Parathyroid adenoma (tissue), 2 donors: ENCODE measurements at regions not wholly inside any gene's neighbourhood (a gene's known extent, or its start where the extent isn't known, plus 50 kb on each side); places are given as distances from the start of the nearest gene placed in this dataset.

ENCODE experiments used
- H2AFZ ChIP-seq: fragments of 300-600 bp; sonication (generic); one replicate; pipeline ENCODE4 v1.7.0; 2017; ENCODE audit warnings: antibody characterized with exemption, mild to moderate bottlenecking
- H3K27ac ChIP-seq: fragments of 300-600 bp; sonication (generic); one replicate; pipeline ENCODE4 v1.7.0; 2017
- H3K27me3 ChIP-seq: fragments of 300-600 bp; sonication (generic); one replicate; pipeline ENCODE4 v1.7.0; 2017; ENCODE audit warnings: low read length; ENCODE audit not compliant: control insufficient read depth, insufficient read depth
- H3K36me3 ChIP-seq: fragments of 300-600 bp; sonication (generic); one replicate; pipeline ENCODE4 v1.7.0; 2017; ENCODE audit warnings: low read length; ENCODE audit not compliant: control insufficient read depth, insufficient read depth
- H3K4me1 ChIP-seq: fragments of 300-600 bp; sonication (generic); one replicate; pipeline ENCODE4 v1.7.0; 2017; ENCODE audit warnings: control low read depth
- H3K4me2 ChIP-seq: fragments of 300-600 bp; sonication (generic); one replicate; pipeline ENCODE4 v1.7.0; 2017; ENCODE audit warnings: low read length
- H3K4me3 ChIP-seq: fragments of 300-600 bp; sonication (generic); one replicate; pipeline ENCODE4 v1.7.0; 2017; ENCODE audit warnings: low read depth, low read length
- H3K79me2 ChIP-seq: fragments of 300-600 bp; sonication (generic); one replicate; pipeline ENCODE4 v1.7.0; 2017; ENCODE audit warnings: control low read depth
- H3K9ac ChIP-seq: fragments of 300-600 bp; sonication (generic); one replicate; pipeline ENCODE4 v1.7.0; 2017; ENCODE audit warnings: mild to moderate bottlenecking
- H3K9me3 ChIP-seq: fragments of 300-600 bp; sonication (generic); one replicate; pipeline ENCODE4 v1.7.0; 2017; ENCODE audit warnings: low read length; ENCODE audit not compliant: control insufficient read depth
- TF ChIP-seq, protein P1 (sequence below): fragments of 300-600 bp; sonication (generic); IDR thresholded peaks from one replicate; pipeline ENCODE4 v1.7.0; 2017; ENCODE audit warnings: antibody characterized with exemption, mild to moderate bottlenecking
- donor health status: primary hyperparathyroidism.

DNA sequence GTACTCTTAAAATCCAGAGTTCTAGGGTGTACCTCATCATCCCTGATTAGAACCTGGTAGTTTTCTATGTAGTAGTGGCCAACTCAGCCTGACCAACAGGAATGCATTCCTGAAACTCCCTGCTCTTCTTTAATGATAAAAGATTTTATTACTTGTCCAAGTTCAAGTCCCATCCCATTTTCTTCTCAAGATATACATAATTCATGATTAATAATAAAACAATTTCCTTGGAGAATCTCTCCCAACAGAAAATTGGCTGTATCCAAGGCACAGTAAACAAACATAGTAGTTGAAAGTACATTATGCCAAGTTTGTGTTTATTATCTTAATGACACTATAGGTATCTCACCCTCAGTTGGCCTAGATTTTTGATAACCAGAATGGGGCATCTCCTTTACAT lies 714.1 kb upstream of the ADAMTS5 start:
- H3K4me2 ChIP-seq: no peak overlapping the region
- no peaks in the 10 kb centered on the region for H3K36me3 ChIP-seq
- H3K9ac ChIP-seq: no peak overlapping the region
- no peaks in the 10 kb centered on the region for H3K4me1 ChIP-seq
- no peak overlapping the region for H2AFZ ChIP-seq
- no peaks in the 10 kb centered on the region for H3K79me2 ChIP-seq
- no peaks in the 10 kb centered on the region for H3K9me3 ChIP-seq
- no peaks in the 10 kb centered on the region for H3K27me3 ChIP-seq
- no peak overlapping the region for H3K27ac ChIP-seq
- TF ChIP-seq, protein P1, sequence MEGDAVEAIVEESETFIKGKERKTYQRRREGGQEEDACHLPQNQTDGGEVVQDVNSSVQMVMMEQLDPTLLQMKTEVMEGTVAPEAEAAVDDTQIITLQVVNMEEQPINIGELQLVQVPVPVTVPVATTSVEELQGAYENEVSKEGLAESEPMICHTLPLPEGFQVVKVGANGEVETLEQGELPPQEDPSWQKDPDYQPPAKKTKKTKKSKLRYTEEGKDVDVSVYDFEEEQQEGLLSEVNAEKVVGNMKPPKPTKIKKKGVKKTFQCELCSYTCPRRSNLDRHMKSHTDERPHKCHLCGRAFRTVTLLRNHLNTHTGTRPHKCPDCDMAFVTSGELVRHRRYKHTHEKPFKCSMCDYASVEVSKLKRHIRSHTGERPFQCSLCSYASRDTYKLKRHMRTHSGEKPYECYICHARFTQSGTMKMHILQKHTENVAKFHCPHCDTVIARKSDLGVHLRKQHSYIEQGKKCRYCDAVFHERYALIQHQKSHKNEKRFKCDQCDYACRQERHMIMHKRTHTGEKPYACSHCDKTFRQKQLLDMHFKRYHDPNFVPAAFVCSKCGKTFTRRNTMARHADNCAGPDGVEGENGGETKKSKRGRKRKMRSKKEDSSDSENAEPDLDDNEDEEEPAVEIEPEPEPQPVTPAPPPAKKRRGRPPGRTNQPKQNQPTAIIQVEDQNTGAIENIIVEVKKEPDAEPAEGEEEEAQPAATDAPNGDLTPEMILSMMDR: no peak
- H3K4me3 ChIP-seq: no peak overlapping the region

DNA sequence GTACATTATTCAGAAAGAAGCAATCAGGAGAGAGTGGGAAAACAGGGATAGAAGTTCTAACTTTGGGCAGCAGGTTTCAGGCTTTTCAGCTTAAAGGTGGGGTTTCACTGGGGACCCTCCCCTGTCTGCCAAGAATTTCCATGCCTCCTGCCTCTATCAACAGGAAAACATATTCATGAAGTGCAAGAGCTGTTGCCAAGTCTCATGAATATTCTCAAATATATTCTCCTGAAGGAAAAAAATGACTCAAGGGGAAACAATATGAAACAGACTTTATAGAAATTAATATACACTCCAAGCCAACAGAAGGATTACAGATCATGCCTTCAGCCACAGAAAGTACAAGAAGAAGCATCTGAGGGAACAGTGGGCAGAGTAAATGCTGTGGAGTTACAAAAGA lies 713.3 kb upstream of the ADAMTS5 start:
- Histone ChIP-seq H3K9me3 (no peaks in the 10 kb centered on the region), H3K36me3 (no peaks in the 10 kb centered on the region), H3K79me2 (no peaks in the 10 kb centered on the region), H3K27ac (no peak overlapping the region), H3K4me2 (no peak overlapping the region), H3K4me3 (no peak overlapping the region), H3K9ac (no peak overlapping the region), H3K27me3 (no peaks in the 10 kb centered on the region), H2AFZ (no peak overlapping the region), H3K4me1 (no peaks in the 10 kb centered on the region)
- TF ChIP-seq, protein P1: no peak

DNA sequence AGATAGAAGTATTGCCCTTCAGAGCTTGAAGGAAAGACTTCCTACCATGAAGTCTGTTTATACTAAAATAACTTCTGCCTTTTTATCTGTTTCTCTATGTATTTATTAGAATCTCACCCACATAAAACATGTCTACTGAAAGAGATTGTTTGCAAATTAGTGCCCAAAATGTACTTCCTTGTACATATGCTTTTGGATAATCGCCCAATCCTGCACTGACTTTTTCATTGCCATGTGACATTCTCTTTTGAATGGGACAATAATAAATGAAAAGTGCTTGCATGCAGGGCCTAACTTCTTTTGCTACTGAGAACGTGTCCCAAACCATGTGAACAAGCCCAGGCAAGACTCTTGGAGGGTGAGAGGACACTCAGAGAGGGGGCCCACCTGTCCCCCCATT lies 711.6 kb upstream of the ADAMTS5 start:
- Histone ChIP-seq H3K4me3 (no peak overlapping the region), H3K4me2 (no peak overlapping the region), H3K27ac (no peak overlapping the region), H3K79me2 (no peaks in the 10 kb centered on the region), H3K9me3 (no peaks in the 10 kb centered on the region), H3K27me3 (no peaks in the 10 kb centered on the region), H2AFZ (no peak overlapping the region), H3K9ac (no peak overlapping the region), H3K4me1 (no peaks in the 10 kb centered on the region), H3K36me3 (no peaks in the 10 kb centered on the region)
- TF ChIP-seq, protein P1: no peak

DNA sequence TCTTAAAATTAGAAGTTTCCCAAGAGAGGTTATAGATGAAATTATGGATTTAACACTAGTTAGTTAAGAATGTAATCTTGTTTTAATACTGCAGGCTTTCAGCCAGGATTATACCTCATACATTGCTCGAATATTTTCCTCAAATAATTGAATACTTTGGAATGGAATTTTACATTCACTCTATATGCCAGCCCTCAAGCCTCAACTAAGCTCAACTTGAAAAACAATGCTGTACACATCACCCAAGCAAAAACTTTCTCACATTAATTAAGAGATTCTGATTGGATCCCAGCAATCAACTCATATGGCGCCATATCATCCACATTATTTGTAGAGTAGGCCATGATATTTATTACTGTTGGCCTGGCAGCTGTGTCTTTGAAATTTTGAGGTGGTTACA lies 710.7 kb upstream of the ADAMTS5 start:
- no peaks in the 10 kb centered on the region for H3K79me2 ChIP-seq
- no peaks in the 10 kb centered on the region for H3K27me3 ChIP-seq
- no peak overlapping the region for H3K4me2 ChIP-seq
- no peaks in the 10 kb centered on the region for H3K4me1 ChIP-seq
- H3K36me3 ChIP-seq: no peaks in the 10 kb centered on the region
- no peaks in the 10 kb centered on the region for H3K9me3 ChIP-seq
- H3K9ac ChIP-seq: no peak overlapping the region
- no peak overlapping the region for H2AFZ ChIP-seq
- no peak overlapping the region for H3K4me3 ChIP-seq
- TF ChIP-seq, protein P1: no peak
- H3K27ac ChIP-seq: no peak overlapping the region

DNA sequence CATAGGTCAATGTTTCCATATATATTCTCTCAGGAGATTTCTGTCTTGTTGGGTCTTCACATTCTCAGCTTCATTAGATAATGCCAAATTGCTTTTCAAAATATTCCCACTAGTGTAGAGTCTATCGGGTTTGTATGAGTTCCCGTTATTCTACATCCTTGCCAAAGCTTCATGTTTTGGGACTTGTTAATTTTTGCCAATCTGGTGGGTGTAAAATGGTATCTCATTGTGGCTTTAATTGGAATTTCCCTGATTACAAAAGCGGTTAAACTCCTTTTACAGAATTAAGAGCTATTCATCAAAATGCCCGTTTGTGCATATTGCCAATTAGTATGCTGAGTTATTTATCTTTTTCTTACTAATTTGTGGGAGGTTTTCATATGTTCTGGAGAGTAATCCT lies 708.4 kb upstream of the ADAMTS5 start:
- Histone ChIP-seq H3K27ac (no peak overlapping the region), H3K9ac (no peak overlapping the region), H3K4me1 (no peaks in the 10 kb centered on the region), H3K9me3 (no peaks in the 10 kb centered on the region), H3K36me3 (no peaks in the 10 kb centered on the region), H3K27me3 (no peaks in the 10 kb centered on the region), H2AFZ (no peak overlapping the region), H3K4me3 (no peak overlapping the region), H3K4me2 (no peak overlapping the region), H3K79me2 (no peaks in the 10 kb centered on the region)
- TF ChIP-seq, protein P1: no peak
